Neural progenitor cell (in vitro differentiated cells): ENCODE measurements at regions not wholly inside any gene's neighbourhood (a gene's known extent, or its start where the extent isn't known, plus 50 kb on each side); places are given as distances from the start of the nearest gene placed in this dataset.
A peak's percentile ranks its signal among the peaks of the same experiment; 100 is the strongest.

Experiments used
- DNase-seq: peaks from one replicate; pipeline ENCODE4 v3.0.0-alpha.2; 2016; ENCODE audit warnings: low spot score
- H2AFZ ChIP-seq: fragments of 200-600 bp; sonication (generic); replicated peaks from 2 replicates; pipeline ENCODE4 v1.6.1; 2016; ENCODE audit warnings: antibody characterized with exemption
- H3F3A ChIP-seq: fragments of 200-600 bp; sonication (generic); 2 replicates; pipeline ENCODE4 v1.6.1; 2016; ENCODE audit warnings: antibody characterized with exemption, low read depth
- H3K27ac ChIP-seq: fragments of 200-600 bp; sonication (generic); 2 replicates; pipeline ENCODE4 v1.5.1; 2016; ENCODE audit warnings: mild to moderate bottlenecking
- H3K27me3 ChIP-seq: fragments of 200-600 bp; sonication (generic); 2 replicates; pipeline ENCODE4 v1.6.1; 2016; ENCODE audit warnings: mild to moderate bottlenecking, moderate library complexity
- H3K36me3 ChIP-seq: fragments of 200-600 bp; sonication (generic); 2 replicates; pipeline ENCODE4 v1.5.1; 2016
- H3K4me1 ChIP-seq: fragments of 200-600 bp; sonication (generic); 2 replicates; pipeline ENCODE4 v1.6.1; 2016; ENCODE audit warnings: mixed run types
- H3K4me2 ChIP-seq: fragments of 200-600 bp; sonication (generic); 2 replicates; pipeline ENCODE4 v1.6.1; 2016
- H3K4me3 ChIP-seq: fragments of 200-600 bp; sonication (generic); 2 replicates; pipeline ENCODE4 v1.5.1; 2016
- H3K79me2 ChIP-seq: fragments of 200-600 bp; sonication (generic); 2 replicates; pipeline ENCODE4 v1.6.1; 2016; ENCODE audit warnings: low read depth
- H3K9ac ChIP-seq: fragments of 200-600 bp; sonication (generic); 2 replicates; pipeline ENCODE4 v1.6.1; 2016
- H3K9me3 ChIP-seq: fragments of 200-600 bp; sonication (generic); 2 replicates; pipeline ENCODE4 v1.5.1; 2016; ENCODE audit warnings: low read depth
- H4K20me1 ChIP-seq: fragments of 200-600 bp; sonication (generic); 2 replicates; pipeline ENCODE4 v1.6.1; 2016; ENCODE audit warnings: low read depth
- H3K27ac Mint-ChIP-seq: 3 replicates; pipeline ENCODE4 v1.8.0; 2021; ENCODE audit warnings: mixed read lengths
- H3K27me3 Mint-ChIP-seq: 2 replicates; pipeline ENCODE4 v1.8.0; 2022; ENCODE audit warnings: low read depth, mild to moderate bottlenecking, inconsistent platforms, moderate library complexity, mixed read lengths; ENCODE audit not compliant: insufficient read depth
- H3K36me3 Mint-ChIP-seq: 3 replicates; pipeline ENCODE4 v1.8.0; 2021; ENCODE audit warnings: mixed read lengths
- H3K4me1 Mint-ChIP-seq: 3 replicates; pipeline ENCODE4 v1.8.0; 2021; ENCODE audit warnings: mixed read lengths
- H3K4me3 Mint-ChIP-seq: 3 replicates; pipeline ENCODE4 v1.8.0; 2021; ENCODE audit warnings: mild to moderate bottlenecking, moderate library complexity, mixed read lengths
- H3K9me3 Mint-ChIP-seq: 3 replicates; pipeline ENCODE4 v1.8.0; 2020; ENCODE audit warnings: mixed read lengths
- CTCF ChIP-seq: fragments of 200-600 bp; sonication (generic); IDR thresholded peaks from 2 replicates; pipeline ENCODE4 v1.5.1; 2017; ENCODE audit warnings: antibody characterized with exemption, mild to moderate bottlenecking
- EZH2 ChIP-seq: fragments of 200-600 bp; sonication (generic); IDR thresholded peaks from 2 replicates; pipeline ENCODE4 v1.6.1; 2017; ENCODE audit warnings: antibody characterized with exemption, mild to moderate bottlenecking, moderate library complexity
- EZH2phosphoT487 ChIP-seq: fragments of 200-600 bp; sonication (generic); IDR thresholded peaks from 2 replicates; pipeline ENCODE4 v1.6.1; 2017; ENCODE audit warnings: antibody characterized with exemption

- Histone ChIP-seq H3F3A (no peaks in the 10 kb centered on the region), H3K4me3 (no peak overlapping the region), H3K4me2 (no peak overlapping the region), H3K9ac (no peak overlapping the region), H3K36me3 (no peaks in the 10 kb centered on the region), H3K27me3 (no peaks in the 10 kb centered on the region), H3K9me3 (no peaks in the 10 kb centered on the region), H2AFZ (no peak overlapping the region), H3K27ac (no peak overlapping the region), H3K4me1 (no peaks in the 10 kb centered on the region), H4K20me1 (no peaks in the 10 kb centered on the region), H3K79me2 (no peaks in the 10 kb centered on the region)
- Mint-ChIP-seq H3K27ac (no peak overlapping the region), H3K36me3 (no peaks in the 10 kb centered on the region), H3K4me3 (no peak overlapping the region), H3K27me3 (no peaks in the 10 kb centered on the region), H3K9me3 (no peaks in the 10 kb centered on the region), H3K4me1 (no peaks in the 10 kb centered on the region)
- TF ChIP-seq EZH2 (no peak), CTCF (no peak), EZH2phosphoT487 (no peak)
- DNase-seq = no peak
These were observed 1667.4 kb upstream of the SLC39A10 start for GRCh38 chr2:193989645-193990044.

- H3K27ac ChIP-seq = no peak overlapping the region
- no peak overlapping the region for H3K4me2 ChIP-seq
- H3K4me1 ChIP-seq = no peaks in the 10 kb centered on the region
- no peaks in the 10 kb centered on the region for H3K27me3 ChIP-seq
- no peaks in the 10 kb centered on the region for H3K79me2 ChIP-seq
- H3K4me3 ChIP-seq = no peak overlapping the region
- DNase-seq = no peak
- H4K20me1 ChIP-seq = no peaks in the 10 kb centered on the region
- no peak overlapping the region for H2AFZ ChIP-seq
- Mint-ChIP-seq H3K27ac (no peak overlapping the region), H3K4me3 (no peak overlapping the region), H3K9me3 (no peaks in the 10 kb centered on the region), H3K27me3 (no peaks in the 10 kb centered on the region), H3K4me1 (no peaks in the 10 kb centered on the region), H3K36me3 (no peaks in the 10 kb centered on the region)
- H3F3A ChIP-seq = no peaks in the 10 kb centered on the region
- H3K36me3 ChIP-seq = no peaks in the 10 kb centered on the region
- H3K9me3 ChIP-seq = no peaks in the 10 kb centered on the region
- no peak overlapping the region for H3K9ac ChIP-seq
- no peak for TF ChIP-seq EZH2
- TF ChIP-seq CTCF = no peak
- no peak for TF ChIP-seq EZH2phosphoT487
These were observed 1668.2 kb upstream of the SLC39A10 start for GRCh38 chr2:193988784-193989183.

- no peaks in the 10 kb centered on the region for H3K9me3 ChIP-seq
- no peaks in the 10 kb centered on the region for H3K9me3 Mint-ChIP-seq
- TF ChIP-seq EZH2 = no peak
- TF ChIP-seq CTCF = no peak
- no peak for TF ChIP-seq EZH2phosphoT487
- H3K4me2 ChIP-seq = no peak overlapping the region
- H3K4me1 Mint-ChIP-seq = peaks cover 5% of the 10 kb centered on the region
- H3F3A ChIP-seq = peaks cover 2% of the 10 kb centered on the region
- H3K36me3 ChIP-seq = no peaks in the 10 kb centered on the region
- H3K27ac ChIP-seq = no peak overlapping the region
- peaks cover 13% of the 10 kb centered on the region for H3K4me1 ChIP-seq
- no peak overlapping the region for H3K4me3 ChIP-seq
- no peak for DNase-seq
- H2AFZ ChIP-seq = no peak overlapping the region
- H3K36me3 Mint-ChIP-seq = no peaks in the 10 kb centered on the region
- H3K9ac ChIP-seq = no peak overlapping the region
- no peaks in the 10 kb centered on the region for H4K20me1 ChIP-seq
- H3K4me3 Mint-ChIP-seq = no peak overlapping the region
- no peaks in the 10 kb centered on the region for H3K27me3 Mint-ChIP-seq
- H3K27me3 ChIP-seq = no peaks in the 10 kb centered on the region
- no peaks in the 10 kb centered on the region for H3K79me2 ChIP-seq
- no peak overlapping the region for H3K27ac Mint-ChIP-seq
These were observed 1671.8 kb upstream of the SLC39A10 start for GRCh38 chr2:193985272-193985671.

GRCh38 chr2:193980599-193980998 is 1676.4 kb upstream of the SLC39A10 start:
- Mint-ChIP-seq H3K9me3 (peaks cover 13% of the 10 kb centered on the region), H3K27ac (peak overlapping the region; percentile 64), H3K27me3 (no peaks in the 10 kb centered on the region), H3K4me1 (peaks cover 5% of the 10 kb centered on the region), H3K4me3 (no peak overlapping the region), H3K36me3 (no peaks in the 10 kb centered on the region)
- Histone ChIP-seq H3K9ac (no peak overlapping the region), H3K27ac (no peak overlapping the region), H3K4me2 (peak overlapping the region; percentile 57), H3K36me3 (no peaks in the 10 kb centered on the region), H4K20me1 (no peaks in the 10 kb centered on the region), H3F3A (peaks cover 6% of the 10 kb centered on the region), H3K9me3 (no peaks in the 10 kb centered on the region), H2AFZ (no peak overlapping the region), H3K4me1 (peaks cover 19% of the 10 kb centered on the region), H3K27me3 (no peaks in the 10 kb centered on the region), H3K79me2 (no peaks in the 10 kb centered on the region), H3K4me3 (no peak overlapping the region)
- TF ChIP-seq EZH2 (no peak), CTCF (no peak), EZH2phosphoT487 (peak; percentile 95)
- DNase-seq = peak; percentile 82
